Sciatic nerve (tissue), 2 donors: ENCODE measurements at regions not wholly inside any gene's neighbourhood (a gene's known extent, or its start where the extent isn't known, plus 50 kb on each side); places are given as distances from the start of the nearest gene placed in this dataset.
A peak's percentile ranks its signal among the peaks of the same experiment; 100 is the strongest.
"Not testable (repeated sequence)": the region's sequence is repeated elsewhere in the genome, so short reads cannot be mapped to it uniquely, and the experiment has no call there.

Source experiments
- ATAC-seq: fragments of 200-7000 bp; cut with Tn5 transposase; one replicate; pipeline ENCODE4 v1.9.1; 2020; ENCODE audit warnings: mild to moderate bottlenecking, moderate library complexity
- DNase-seq: peaks from one replicate; pipeline ENCODE4 v3.0.0-alpha.2; 2020; ENCODE audit warnings: low spot score
- intact Hi-C: fragments of 100-400 bp; cut with DNase I; formaldehyde crosslinking; loops from one replicate; pipeline ENCODE4 v1.14.2; 2022
- donor health status: DM: no; HTN: no; CAD: no.
- donor health status: DM: no; HTN: no; CAD: no.

DNA sequence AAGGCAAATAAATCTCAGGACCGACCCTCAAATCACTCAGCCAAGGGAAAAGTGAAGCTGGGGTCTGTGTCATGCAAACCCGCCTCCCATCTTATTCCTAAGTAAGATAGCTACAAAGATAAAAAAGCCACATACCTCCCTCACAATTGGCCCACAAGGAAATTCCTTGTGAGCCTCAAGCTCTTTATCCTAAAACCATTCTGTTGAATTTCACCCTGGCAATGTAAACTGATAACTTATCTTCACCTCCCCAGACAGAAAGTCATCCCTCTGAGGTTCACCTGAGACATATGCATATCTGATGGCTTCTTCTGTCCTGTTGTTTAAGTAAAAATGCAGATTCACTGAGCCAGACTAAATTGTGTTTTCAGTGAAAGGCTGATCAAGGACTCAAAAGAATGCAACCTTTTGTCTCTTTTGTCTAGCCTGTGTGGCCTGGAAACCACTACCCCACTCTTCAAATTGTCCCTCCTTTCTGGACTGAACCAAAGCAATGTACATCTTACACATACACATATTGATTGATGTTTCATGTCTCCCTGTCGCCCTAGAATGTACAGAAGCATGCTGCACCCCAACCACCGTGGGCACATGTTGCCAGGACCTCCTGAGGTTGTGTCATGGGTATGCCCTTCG, 91.3 kb downstream of the MFAP3L start:
- ATAC-seq, result no peak
- DNase-seq, result no peak
- intact Hi-C loops, result no loop called here

DNA sequence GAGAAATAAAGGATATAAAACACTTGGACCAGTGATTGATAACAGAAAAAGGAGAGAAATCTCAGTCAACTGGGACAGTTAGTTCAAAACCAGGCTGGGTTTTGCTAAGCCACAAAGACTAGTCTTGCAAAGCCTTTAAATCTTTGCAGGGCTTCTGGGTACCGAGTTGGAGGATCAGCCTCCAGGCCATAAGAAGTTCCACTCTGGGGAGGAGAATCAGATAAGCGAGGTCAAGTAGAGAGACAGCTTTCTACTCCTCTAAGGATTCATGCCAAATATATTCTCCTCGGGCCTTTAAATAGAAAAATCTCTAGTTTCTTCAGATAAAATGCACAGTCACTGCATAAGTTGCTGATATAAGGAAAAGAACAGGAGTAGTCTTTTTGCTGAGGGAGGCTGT, 92.7 kb downstream of the MFAP3L start:
- ATAC-seq (no peak), DNase-seq (no peak)
- intact Hi-C loops, result no loop called here

DNA sequence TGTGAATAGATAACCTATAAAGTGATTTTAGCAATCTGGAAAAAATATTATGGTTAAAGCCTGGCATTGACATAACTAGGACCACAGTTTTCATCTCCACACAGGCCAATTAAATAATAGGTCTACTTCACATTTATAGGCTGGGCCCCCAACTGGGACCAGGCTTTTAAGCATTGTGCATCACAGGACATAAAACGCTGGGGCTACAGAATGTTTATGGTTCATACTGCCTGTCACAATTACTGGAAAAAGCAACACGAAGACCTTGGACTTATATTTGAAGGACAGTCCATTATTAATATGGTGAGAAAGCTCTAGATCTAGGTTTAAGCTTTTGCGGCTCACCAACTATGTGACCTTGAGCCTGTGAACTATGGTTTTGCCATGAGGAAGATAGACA, 94.2 kb downstream of the MFAP3L start:
- intact Hi-C loops, result no loop called here
- DNase-seq, result no peak
- ATAC-seq, result no peak

DNA sequence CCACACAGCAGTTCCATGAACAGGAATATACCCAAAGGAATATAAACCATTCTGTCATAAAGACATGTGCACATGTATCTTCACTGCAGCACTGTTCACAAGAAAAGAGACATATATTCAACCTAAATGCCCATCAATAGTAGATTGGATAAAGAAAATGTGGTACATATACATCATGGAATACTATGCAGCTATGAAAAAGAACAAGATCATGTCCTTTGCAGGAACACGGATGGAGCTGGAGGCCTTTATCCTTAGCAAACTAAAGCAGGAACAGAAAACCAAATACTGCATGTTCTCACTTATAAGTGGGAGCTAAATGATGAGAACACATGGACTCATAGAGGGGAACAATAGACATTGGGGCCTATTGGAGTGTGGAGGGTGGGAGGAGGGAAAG, 95.4 kb downstream of the MFAP3L start:
- intact Hi-C loops, ATAC-seq, DNase-seq: not testable (repeated sequence)

DNA sequence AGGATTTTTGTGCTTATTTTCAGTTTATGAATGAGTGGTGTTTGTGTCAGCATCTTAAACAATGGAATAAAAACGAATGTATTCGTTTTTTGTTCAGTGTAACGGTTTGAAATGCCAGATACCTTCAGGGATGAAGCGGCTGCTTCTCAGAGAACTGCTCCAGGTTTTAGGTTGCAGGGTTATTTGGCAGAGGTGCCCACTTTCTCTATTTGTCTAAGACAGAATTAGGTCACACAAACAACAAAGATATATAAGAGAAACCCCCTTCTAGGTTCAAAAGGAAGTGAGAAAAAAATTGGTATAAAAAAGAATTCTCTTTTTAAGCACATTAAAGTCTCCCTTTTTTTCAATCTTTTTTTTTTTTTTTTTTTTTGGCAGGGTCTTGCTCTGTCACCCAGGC, 98.9 kb downstream of the MFAP3L start:
- no peak for ATAC-seq
- intact Hi-C loops, result no loop called here
- DNase-seq, result no peak

DNA sequence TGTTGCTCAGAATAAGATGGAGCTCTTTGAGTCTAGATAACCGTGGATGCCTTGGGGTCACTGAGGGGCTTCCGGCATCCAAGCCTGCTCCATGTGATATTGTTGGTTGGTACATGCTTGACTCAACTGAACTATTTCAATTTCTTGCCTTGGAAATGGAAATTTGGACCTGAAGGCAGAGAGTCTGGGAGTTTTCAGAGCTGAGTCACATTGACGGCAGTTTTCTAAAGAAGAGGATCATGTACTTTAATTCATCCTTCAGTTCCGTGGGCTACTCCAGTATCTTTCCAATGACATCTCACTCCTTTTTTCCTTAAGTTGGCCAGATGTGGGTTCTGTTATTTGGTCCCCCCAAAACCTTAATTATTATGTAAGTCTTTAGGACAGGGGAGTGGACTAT, 100.5 kb downstream of the MFAP3L start:
- no peak for DNase-seq
- ATAC-seq, result peak; percentile 29
- intact Hi-C loops, result no loop called here

DNA sequence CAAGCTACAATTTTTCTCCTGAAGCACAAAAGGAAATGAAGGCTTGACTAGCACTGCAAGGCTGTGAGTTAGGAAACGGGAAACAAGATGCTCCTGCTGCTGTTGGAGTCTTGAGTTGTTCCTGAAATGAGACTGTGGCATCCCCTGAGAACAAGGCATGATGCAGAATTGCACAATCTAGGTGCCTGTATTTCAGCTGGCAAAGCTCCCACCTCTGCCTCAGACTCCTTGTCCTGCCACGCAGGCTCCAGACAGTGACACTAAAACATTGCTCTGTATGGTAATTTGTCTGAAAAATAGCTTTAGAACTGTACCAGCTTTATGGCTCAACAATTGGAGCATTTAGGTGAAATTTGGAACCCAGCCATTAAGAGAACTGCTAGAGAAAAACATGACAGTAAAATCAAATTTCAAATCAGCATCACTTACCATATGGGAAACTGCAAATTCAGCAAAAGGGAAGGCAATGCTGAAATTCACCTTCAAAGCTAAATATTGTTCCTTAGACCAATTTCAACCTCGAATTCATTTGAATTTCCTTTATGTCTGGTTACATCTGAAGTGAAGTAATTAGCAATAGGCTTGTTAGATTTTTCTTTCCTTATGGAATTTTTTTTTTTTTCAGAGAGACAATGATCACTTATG, 103.4 kb downstream of the MFAP3L start:
- DNase-seq (no peak), ATAC-seq (peak; percentile 75)
- intact Hi-C loops, result no loop called here

DNA sequence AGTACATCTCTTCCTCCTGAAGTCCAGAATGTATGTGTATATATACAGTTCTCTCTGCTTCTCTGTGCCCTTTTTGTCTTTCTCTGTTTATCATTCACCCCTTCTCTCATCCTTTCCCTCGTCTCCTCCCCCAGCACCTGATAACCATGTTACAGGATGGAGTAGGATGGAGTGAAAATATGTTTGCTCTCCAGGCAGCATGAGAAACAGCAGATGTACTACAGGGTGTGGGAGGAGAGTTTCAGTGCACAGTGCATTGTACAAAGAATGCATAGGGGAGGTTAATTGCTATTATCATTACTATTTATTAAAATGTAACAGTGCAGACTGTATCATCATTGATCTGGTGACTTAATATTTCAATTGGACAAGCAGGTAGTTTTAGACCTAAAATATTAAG, 104.5 kb downstream of the MFAP3L start:
- intact Hi-C loops, result no loop called here
- ATAC-seq, result no peak
- no peak for DNase-seq

DNA sequence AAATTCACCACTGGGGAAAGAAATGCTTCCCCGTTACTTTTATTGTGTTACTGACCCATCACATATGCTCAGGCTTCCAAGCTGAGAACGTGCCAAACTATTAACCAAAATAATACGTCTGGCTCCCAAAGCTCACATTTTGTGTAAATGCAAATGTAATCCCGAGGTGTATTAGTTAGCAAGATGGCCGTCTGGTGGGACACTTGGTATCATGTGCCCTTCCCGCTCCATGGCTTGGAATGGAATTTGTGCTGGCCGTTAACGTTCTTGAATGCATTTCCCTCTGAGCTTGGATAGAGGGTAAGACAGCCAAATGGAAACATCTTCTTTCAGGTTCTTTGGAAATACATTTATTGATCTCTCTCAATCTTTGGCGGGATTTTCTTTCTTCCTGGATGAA, 105.0 kb downstream of the MFAP3L start:
- DNase-seq, result no peak
- intact Hi-C loops, result no loop called here
- no peak for ATAC-seq

DNA sequence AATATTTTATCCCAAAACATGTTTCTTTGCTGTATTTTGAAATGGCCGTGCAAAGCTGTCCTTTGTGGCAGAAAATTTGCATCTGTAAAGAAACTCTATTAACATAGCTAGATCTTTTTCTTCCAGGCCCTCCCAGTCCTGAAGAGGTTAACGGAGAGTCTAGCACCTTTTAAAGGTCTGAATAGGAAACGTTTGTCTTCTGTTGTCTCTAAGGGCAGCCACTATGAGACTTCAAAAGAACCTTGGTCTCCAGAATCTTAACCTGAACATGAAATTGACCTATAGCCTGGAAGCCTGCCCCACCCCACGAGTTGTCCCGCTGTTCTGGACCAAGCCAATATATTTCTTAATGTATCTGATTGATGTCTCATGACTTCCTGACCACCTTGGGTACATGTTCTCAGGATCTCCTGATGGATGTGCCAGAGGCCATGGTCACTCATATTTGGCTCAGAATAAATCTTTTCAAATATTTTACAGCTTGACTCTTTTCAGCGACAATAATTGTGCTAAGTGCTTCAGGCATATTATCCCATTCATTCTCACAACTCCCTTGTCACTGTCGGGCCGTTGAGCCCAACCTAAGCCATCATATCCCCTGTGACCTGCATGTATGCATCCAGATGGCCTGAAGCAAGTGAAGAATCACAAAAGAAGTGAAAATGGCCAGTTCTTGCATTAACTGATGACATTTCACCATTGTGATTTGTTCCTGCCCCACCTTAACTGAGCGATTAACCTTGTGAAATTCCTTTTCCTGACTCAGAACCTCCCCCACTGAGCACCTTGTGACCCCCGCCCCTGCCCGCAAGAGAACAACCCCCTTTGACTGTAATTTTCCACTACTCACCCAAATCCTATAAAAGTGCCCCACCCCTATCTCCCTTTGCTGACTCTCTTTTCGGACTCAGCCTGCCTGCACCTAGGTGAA, 106.7 kb downstream of the MFAP3L start:
- ATAC-seq, DNase-seq, intact Hi-C loops: not testable (repeated sequence)

DNA sequence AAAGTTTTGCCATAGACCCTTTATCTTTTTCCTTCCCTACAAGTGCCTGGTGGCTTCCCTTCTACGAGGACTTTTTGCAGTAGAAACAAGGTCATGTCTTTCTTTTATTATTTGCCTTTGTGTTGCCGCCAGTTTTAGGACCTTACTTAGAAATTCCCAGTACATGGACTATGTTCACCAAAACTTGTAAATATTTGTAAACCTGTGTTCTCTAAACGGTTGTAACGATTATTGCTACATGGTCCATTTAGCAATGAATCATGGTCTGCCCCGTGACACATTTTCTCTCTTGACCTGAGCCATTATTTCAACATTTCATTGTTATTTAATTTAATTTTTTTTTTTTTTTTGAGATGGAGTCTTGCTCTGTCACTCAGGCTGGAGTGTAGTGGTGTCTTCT, 110.7 kb downstream of the MFAP3L start:
- DNase-seq (no peak), ATAC-seq (no peak)
- intact Hi-C loops, result no loop called here

DNA sequence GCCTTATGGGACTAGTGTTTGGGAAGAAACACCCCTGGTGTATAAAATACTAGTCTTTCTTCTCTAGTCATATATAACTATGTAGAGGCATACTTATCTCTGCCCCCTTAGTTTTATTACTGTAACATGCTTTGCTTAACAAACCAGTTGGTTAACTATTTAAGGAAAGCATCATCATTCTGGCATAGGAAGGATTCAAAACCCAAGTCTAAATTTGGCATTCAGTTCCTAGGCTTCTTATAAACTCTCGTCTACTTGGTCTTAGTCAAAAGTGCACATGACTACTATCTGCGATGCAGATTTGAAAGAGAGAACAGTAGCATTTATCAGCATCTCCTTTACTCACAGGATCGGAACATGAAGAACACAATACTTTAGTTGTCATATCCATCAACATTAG, 111.3 kb downstream of the MFAP3L start:
- intact Hi-C loops, result no loop called here
- ATAC-seq, result no peak

DNA sequence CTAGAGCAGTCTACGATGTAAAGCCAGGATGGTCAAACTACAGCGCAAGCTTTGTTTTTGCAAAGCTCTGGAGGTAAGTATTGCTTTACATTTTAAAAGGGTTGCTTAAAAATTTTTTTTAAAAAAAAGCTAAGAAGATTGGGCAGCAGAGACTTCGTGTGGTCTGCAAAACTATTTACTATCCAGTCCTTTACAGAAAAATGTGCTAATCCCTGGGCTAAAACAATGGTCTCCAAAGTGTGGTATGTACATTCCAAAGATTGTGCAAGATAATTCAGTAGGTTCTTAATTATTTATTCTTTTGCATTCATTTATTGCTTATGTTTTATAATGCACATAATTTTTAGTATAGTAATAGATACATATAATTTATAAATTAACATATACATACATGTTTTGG, 113.2 kb downstream of the MFAP3L start:
- intact Hi-C loops, result no loop called here
- ATAC-seq (no peak), DNase-seq (no peak)

More for the DNA sequence above, 111.3 kb downstream of the MFAP3L start:
- DNase-seq, result no peak

DNA sequence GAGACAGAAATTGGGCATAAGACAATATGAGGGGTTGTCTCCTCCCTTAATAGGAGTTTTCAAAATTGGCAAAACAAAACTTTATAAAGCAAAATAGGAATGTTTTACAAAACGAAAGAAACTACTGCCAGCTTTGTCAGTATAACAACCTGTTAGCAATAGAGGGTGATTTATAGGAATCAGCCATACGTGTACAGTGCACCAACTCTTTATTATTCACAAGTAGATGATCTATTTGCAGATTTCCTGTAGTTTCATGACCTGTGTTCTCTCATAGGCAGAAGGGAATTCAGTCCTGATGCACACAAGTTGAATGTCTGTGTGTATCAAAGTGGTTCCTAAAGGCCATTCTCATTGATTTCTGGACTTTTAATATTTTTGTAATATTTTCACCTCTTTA, 116.3 kb downstream of the MFAP3L start:
- no peak for DNase-seq
- intact Hi-C loops, result no loop called here
- ATAC-seq, result no peak

DNA sequence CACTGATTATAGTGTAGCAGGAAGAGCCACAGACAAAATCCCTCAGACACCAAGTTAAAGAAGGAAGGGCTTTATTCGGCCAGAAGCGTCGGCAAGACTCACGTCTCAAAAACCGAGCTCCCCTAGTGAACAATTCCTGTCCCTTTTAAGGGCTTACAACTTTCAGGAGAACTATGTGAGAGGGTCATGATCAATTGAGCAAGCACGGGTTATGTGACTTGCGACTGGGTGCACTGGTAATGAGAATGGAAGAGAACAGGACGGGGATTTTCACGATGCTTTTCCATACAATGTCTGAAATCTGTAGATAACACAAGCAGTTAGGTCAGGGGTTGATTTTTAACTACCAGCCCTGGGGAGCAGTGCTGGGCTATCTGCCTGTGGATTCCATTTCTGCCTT, 116.7 kb downstream of the MFAP3L start:
- ATAC-seq, result no peak
- intact Hi-C loops, result no loop called here
- no peak for DNase-seq

DNA sequence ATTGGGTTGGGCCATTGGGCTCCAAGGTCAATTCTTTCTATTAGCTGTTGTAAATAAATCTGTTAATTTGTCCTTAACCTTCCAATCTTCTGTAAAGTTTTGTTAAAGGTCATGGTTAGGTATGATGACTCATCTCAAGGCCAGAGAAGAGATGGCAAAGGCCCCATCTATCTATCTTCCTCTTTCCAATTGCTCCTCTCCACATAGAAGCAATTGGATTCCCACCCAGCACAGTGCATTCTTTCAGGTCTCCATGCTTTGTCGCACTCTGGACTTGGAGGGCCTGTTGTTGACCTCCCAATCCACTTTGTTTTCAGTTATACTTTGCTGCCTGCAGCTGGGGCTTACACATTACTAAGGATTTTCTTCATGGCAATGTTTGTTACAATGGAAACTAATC, 118.5 kb downstream of the MFAP3L start:
- no peak for DNase-seq
- ATAC-seq, result no peak
- intact Hi-C loops, result no loop called here

DNA sequence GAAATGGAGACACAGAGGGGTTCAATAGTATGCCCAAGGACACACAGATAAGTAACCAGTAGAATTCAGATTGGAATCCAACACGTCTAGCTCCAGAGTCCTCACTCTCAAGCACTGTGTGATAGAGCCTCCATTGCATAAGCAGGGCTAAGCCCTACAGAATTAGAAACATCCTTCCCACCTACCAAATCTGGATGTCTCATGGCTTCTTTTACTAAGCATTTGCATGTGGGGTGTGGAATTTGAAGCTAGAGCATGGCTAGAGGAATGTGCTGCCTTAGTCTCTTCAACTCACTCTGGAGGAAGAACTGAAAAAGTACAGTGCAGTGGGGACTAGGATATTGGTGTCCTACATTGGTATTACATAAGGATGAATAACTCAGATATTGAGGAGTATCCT, 119.4 kb downstream of the MFAP3L start:
- ATAC-seq (no peak), DNase-seq (no peak)
- intact Hi-C loops, result no loop called here

DNA sequence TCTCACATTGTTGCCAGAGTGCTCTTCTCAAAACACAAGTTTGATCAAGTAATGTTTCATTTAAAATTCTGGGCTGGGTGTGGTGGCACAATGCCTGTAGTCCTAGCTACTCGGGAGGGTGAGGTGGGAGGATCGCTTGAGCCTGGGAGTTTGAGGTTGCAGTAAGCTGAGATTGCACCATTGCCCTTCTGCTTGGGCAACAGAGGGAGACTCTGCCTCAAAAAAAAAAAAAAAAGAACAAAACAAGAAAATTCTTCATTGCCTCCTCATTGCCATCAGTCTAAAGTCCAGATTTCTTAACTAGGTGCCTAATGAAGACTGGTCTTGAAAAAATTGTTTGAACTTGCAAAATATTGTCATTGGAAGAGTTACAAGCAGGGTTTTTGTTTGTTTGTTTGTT, 120.1 kb downstream of the MFAP3L start:
- intact Hi-C loops, result no loop called here
- DNase-seq (no peak), ATAC-seq (no peak)

DNA sequence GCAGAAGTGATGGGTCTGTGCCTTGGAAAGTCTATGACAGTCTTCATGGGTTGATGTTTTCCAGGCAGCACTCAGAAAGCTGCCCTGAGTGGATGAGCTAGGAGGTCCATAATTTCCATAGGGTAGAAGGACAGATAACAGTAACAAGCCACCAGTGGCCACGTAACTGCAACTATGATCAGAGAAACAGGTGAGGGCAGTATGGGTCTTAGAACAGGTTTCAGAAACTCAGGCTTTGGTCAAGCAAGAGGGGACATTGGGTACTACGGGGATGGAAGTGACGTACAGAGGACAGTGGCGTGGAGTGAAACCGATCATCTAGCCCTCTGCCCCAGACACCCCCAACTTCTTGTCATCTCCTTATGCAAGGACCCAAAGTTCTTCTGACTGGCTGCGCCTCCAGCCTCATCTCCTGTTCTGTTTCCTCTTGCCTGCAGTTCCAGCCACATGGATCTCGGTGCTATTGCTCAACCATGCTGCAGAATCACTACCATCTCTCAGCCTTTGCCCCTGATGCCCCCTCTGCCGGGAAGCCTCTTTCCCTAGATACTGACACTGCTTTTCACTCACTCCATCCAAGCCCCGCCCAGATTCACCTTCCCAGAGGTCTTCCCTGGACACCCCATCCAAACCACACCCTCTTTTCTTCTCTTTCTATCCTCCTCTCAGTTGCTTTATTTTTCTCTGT, 123.4 kb downstream of the MFAP3L start:
- DNase-seq, result no peak
- intact Hi-C loops, result no loop called here
- ATAC-seq, result peak; percentile 55
